Keratinocyte (primary cell): ENCODE measurements at regions not wholly inside any gene's neighbourhood (a gene's known extent, or its start where the extent isn't known, plus 50 kb on each side); places are given as distances from the start of the nearest gene placed in this dataset.

ENCODE experiments used
- DNase-seq: peaks from one replicate; pipeline ENCODE4 v3.0.0-alpha.2; 2011; ENCODE audit warnings: low read depth, missing footprints, low spot score
- FAIRE-seq: peaks from 2 replicates; lab custom pipeline; 2011; peaks lifted over from hg19 to GRCh38; lab: Jason Lieb, UNC
- H2AFZ ChIP-seq: 2 replicates; pipeline ENCODE4 v1.6.0; 2012; ENCODE audit warnings: low read length, control low read depth, inconsistent platforms; ENCODE audit not compliant: control insufficient read depth
- H3K27ac ChIP-seq: 2 replicates; pipeline ENCODE4 v1.5.1; 2011; ENCODE audit warnings: low read length; ENCODE audit not compliant: control insufficient read depth, insufficient read depth
- H3K27me3 ChIP-seq: 3 replicates; pipeline ENCODE4 v1.6.0; 2011; ENCODE audit warnings: low read length; ENCODE audit not compliant: control insufficient read depth, insufficient read depth; ENCODE audit errors: extremely low read depth
- H3K36me3 ChIP-seq, 2 experiments: 2 replicates in 1 of 2; 3 replicates in 1 of 2; pipeline ENCODE4 v1.5.1; 2011; ENCODE audit warnings: low read length in 2 of 2, mild to moderate bottlenecking in 1 of 2; ENCODE audit not compliant: control insufficient read depth in 2 of 2, insufficient read depth in 2 of 2; ENCODE audit errors: extremely low read depth in 1 of 2
- H3K4me1 ChIP-seq: 3 replicates; pipeline ENCODE4 v1.5.1; 2011; ENCODE audit warnings: low read length; ENCODE audit not compliant: control insufficient read depth, insufficient read depth; ENCODE audit errors: extremely low read depth
- H3K4me2 ChIP-seq: 3 replicates; pipeline ENCODE4 v1.6.0; 2011; ENCODE audit warnings: low read depth, low read length; ENCODE audit not compliant: control insufficient read depth, insufficient read depth; ENCODE audit errors: extremely low read depth
- H3K4me3 ChIP-seq, 3 experiments: fragments of 200-600 bp in 1 of 3; sonication (generic) in 1 of 3; 2 replicates in 2 of 3; 3 replicates in 1 of 3; pipeline ENCODE4 v1.5.1; 2011 to 2016; ENCODE audit warnings: low read length in 3 of 3, mild to moderate bottlenecking in 3 of 3, control low read depth in 2 of 3, inconsistent platforms in 1 of 3, low read depth in 1 of 3, mixed read lengths in 1 of 3, mixed run types in 1 of 3, moderate library complexity in 1 of 3; ENCODE audit not compliant: control insufficient read depth in 2 of 3, insufficient read depth in 2 of 3; ENCODE audit errors: extremely low read depth in 1 of 3
- H3K79me2 ChIP-seq: 2 replicates; pipeline ENCODE4 v1.6.0; 2012; ENCODE audit warnings: low read length; ENCODE audit not compliant: control insufficient read depth, insufficient read depth
- H3K9ac ChIP-seq: 3 replicates; pipeline ENCODE4 v1.6.0; 2011; ENCODE audit warnings: low read length; ENCODE audit not compliant: control insufficient read depth, insufficient read depth; ENCODE audit errors: extremely low read depth
- H3K9me1 ChIP-seq: 3 replicates; pipeline ENCODE4 v1.6.0; 2011; ENCODE audit warnings: low read length; ENCODE audit not compliant: control insufficient read depth, insufficient read depth; ENCODE audit errors: extremely low read depth
- H3K9me3 ChIP-seq: 2 replicates; pipeline ENCODE4 v1.5.1; 2012; ENCODE audit warnings: low read depth, low read length; ENCODE audit not compliant: control insufficient read depth
- H4K20me1 ChIP-seq: 3 replicates; pipeline ENCODE4 v1.6.0; 2011; ENCODE audit warnings: low read length; ENCODE audit not compliant: control insufficient read depth, insufficient read depth; ENCODE audit errors: extremely low read depth
- CTCF ChIP-seq, 3 experiments: IDR thresholded peaks in 1 of 3; conservative IDR thresholded peaks in 1 of 3; optimal IDR thresholded peaks in 1 of 3; 2 replicates in 2 of 3; 3 replicates in 1 of 3; pipeline versions ENCODE3 to v1.5.1; 2011; ENCODE audit warnings: low read length in 3 of 3, mild to moderate bottlenecking in 3 of 3, moderate library complexity in 2 of 3, control low read depth in 1 of 3, inconsistent platforms in 1 of 3; ENCODE audit not compliant: insufficient read depth in 2 of 3; ENCODE audit errors: extremely low read depth in 1 of 3
- EZH2 ChIP-seq: IDR thresholded peaks from one replicate; pipeline ENCODE4 v1.6.1; 2012; ENCODE audit warnings: inconsistent platforms, mild to moderate bottlenecking, low read length, moderate library complexity
- dilution Hi-C: fragments of 300-500 bp; cut with MboI; formaldehyde crosslinking; loops from one replicate; pipeline ENCODE4 v1.7.0; 2020; ENCODE audit warnings: low sequenced_read_pairs; ENCODE audit not compliant: extremely low pct_ligation_motif_present

- no peaks in the 10 kb centered on the region for H3K9me1 ChIP-seq
- dilution Hi-C loops: no loop called here
- H3K36me3 ChIP-seq: no peaks in the 10 kb centered on the region
- no peaks in the 10 kb centered on the region for H4K20me1 ChIP-seq
- no peak overlapping the region for H3K4me2 ChIP-seq
- no peak overlapping the region for H3K4me3 ChIP-seq
- H3K79me2 ChIP-seq: no peaks in the 10 kb centered on the region
- FAIRE-seq (no peak), DNase-seq (no peak)
- H3K9ac ChIP-seq: no peak overlapping the region
- H3K27ac ChIP-seq: no peak overlapping the region
- TF ChIP-seq CTCF (optimal IDR thresholded peaks at IDR 0.05 in 1 of 3, IDR thresholded peaks at IDR 0.05 in 1 of 3, conservative IDR thresholded peaks at IDR 0.05 in 1 of 3; ENCODE audit: extremely low read depth in 1 of 3, insufficient read depth in 2 of 3, low read length in 3 of 3) (no peak), EZH2 (no peak)
- H2AFZ ChIP-seq: no peak overlapping the region
- H3K27me3 ChIP-seq: no peaks in the 10 kb centered on the region
- H3K4me1 ChIP-seq: no peaks in the 10 kb centered on the region
- H3K9me3 ChIP-seq: no peaks in the 10 kb centered on the region
Observed at GRCh38 chr18:68462148-68462547, 252.8 kb downstream of the TMX3 start.

- H3K79me2 ChIP-seq: no peaks in the 10 kb centered on the region
- H3K9me1 ChIP-seq: no peaks in the 10 kb centered on the region
- H3K27ac ChIP-seq: no peak overlapping the region
- H4K20me1 ChIP-seq: no peaks in the 10 kb centered on the region
- TF ChIP-seq EZH2: no peak
- no peak for TF ChIP-seq CTCF (optimal IDR thresholded peaks at IDR 0.05 in 1 of 3, IDR thresholded peaks at IDR 0.05 in 1 of 3, conservative IDR thresholded peaks at IDR 0.05 in 1 of 3; ENCODE audit: extremely low read depth in 1 of 3, insufficient read depth in 2 of 3, low read length in 3 of 3)
- peaks cover 2% of the 10 kb centered on the region for H3K4me1 ChIP-seq
- DNase-seq (no peak), FAIRE-seq (no peak)
- H3K4me2 ChIP-seq: no peak overlapping the region
- H2AFZ ChIP-seq: no peak overlapping the region
- no peaks in the 10 kb centered on the region for H3K36me3 ChIP-seq
- dilution Hi-C loops: no loop called here
- H3K9me3 ChIP-seq: no peaks in the 10 kb centered on the region
- H3K27me3 ChIP-seq: no peaks in the 10 kb centered on the region
- no peak overlapping the region for H3K4me3 ChIP-seq
- no peak overlapping the region for H3K9ac ChIP-seq
Observed at GRCh38 chr18:68461481-68462018, 253.4 kb downstream of the TMX3 start.
